DOHH2 (cell line): ENCODE measurements at regions not wholly inside any gene's neighbourhood (a gene's known extent, or its start where the extent isn't known, plus 50 kb on each side); places are given as distances from the start of the nearest gene placed in this dataset.

Experiments
- H3F3A ChIP-seq: fragments of 200-600 bp; sonication (generic), shearing (Covaris generic); 2 replicates; pipeline ENCODE4 v1.6.0; 2016; ENCODE audit warnings: antibody characterized with exemption, mild to moderate bottlenecking; ENCODE audit not compliant: control insufficient read depth, insufficient read depth
- H3K27ac ChIP-seq: fragments of 200-600 bp; sonication (generic); 2 replicates; pipeline ENCODE4 v1.5.1; 2014; ENCODE audit warnings: low read depth, mild to moderate bottlenecking, low read length, moderate library complexity
- H3K27me3 ChIP-seq: fragments of 200-600 bp; sonication (generic); 2 replicates; pipeline ENCODE4 v1.6.1; 2014; ENCODE audit warnings: mild to moderate bottlenecking, low read length, mixed read lengths; ENCODE audit not compliant: control insufficient read depth
- H3K36me3 ChIP-seq: fragments of 200-600 bp; sonication (generic); 2 replicates; pipeline ENCODE4 v1.6.1; 2014; ENCODE audit warnings: mild to moderate bottlenecking, low read length, moderate library complexity, mixed read lengths; ENCODE audit not compliant: control insufficient read depth
- H3K4me1 ChIP-seq: fragments of 200-600 bp; sonication (generic); 2 replicates; pipeline ENCODE4 v1.6.1; 2014; ENCODE audit warnings: mild to moderate bottlenecking, low read length, mixed read lengths; ENCODE audit not compliant: control insufficient read depth
- H3K4me2 ChIP-seq: fragments of 200-600 bp; sonication (generic); 2 replicates; pipeline ENCODE4 v1.6.0; 2014; ENCODE audit warnings: mild to moderate bottlenecking, low read length, moderate library complexity
- H3K4me3 ChIP-seq: fragments of 200-600 bp; sonication (generic); 2 replicates; pipeline ENCODE4 v1.5.1; 2014; ENCODE audit warnings: mild to moderate bottlenecking, low read length, mixed read lengths
- H3K79me2 ChIP-seq: fragments of 200-600 bp; sonication (generic); 2 replicates; pipeline ENCODE4 v1.6.1; 2014; ENCODE audit warnings: mild to moderate bottlenecking, low read length, mixed read lengths; ENCODE audit not compliant: control insufficient read depth
- H3K9me2 ChIP-seq: fragments of 200-600 bp; sonication (generic); replicated peaks from 2 replicates; pipeline ENCODE4 v1.6.1; 2014; ENCODE audit warnings: mild to moderate bottlenecking, low read length, mixed read lengths; ENCODE audit not compliant: control insufficient read depth
- H3K9me3 ChIP-seq: fragments of 200-600 bp; sonication (generic); 2 replicates; pipeline ENCODE4 v1.6.1; 2014; ENCODE audit warnings: antibody characterized with exemption, low read length, mixed read lengths; ENCODE audit not compliant: control insufficient read depth, insufficient read depth
- H4K20me1 ChIP-seq: fragments of 200-600 bp; sonication (generic); 2 replicates; pipeline ENCODE4 v1.6.0; 2014; ENCODE audit warnings: low read depth, mild to moderate bottlenecking, antibody characterized with exemption, low read length, moderate library complexity; ENCODE audit not compliant: control insufficient read depth, insufficient read depth
- EZH2phosphoT487 ChIP-seq: fragments of 200-600 bp; sonication (generic); IDR thresholded peaks from 2 replicates; pipeline ENCODE4 v1.6.1; 2017; ENCODE audit warnings: borderline replicate concordance, mild to moderate bottlenecking, antibody characterized with exemption, low read length, moderate library complexity, mixed read lengths
- TF ChIP-seq, protein P1 (sequence below): fragments of 200-600 bp; sonication (generic); IDR thresholded peaks from one replicate; pipeline ENCODE4 v1.5.1; 2014; ENCODE audit warnings: antibody characterized with exemption, mild to moderate bottlenecking, low read depth, low read length; ENCODE audit not compliant: poor library complexity, severe bottlenecking

- Histone ChIP-seq H3K27ac (no peak overlapping the region), H3K36me3 (no peaks in the 10 kb centered on the region), H3K9me2 (no peaks in the 10 kb centered on the region), H3K4me2 (no peak overlapping the region), H3K9me3 (no peaks in the 10 kb centered on the region), H4K20me1 (no peaks in the 10 kb centered on the region), H3K4me1 (no peaks in the 10 kb centered on the region), H3F3A (no peaks in the 10 kb centered on the region), H3K4me3 (no peak overlapping the region), H3K79me2 (no peaks in the 10 kb centered on the region), H3K27me3 (no peaks in the 10 kb centered on the region; the same call in 1 of the 2 replicates)
- TF ChIP-seq, protein P1, sequence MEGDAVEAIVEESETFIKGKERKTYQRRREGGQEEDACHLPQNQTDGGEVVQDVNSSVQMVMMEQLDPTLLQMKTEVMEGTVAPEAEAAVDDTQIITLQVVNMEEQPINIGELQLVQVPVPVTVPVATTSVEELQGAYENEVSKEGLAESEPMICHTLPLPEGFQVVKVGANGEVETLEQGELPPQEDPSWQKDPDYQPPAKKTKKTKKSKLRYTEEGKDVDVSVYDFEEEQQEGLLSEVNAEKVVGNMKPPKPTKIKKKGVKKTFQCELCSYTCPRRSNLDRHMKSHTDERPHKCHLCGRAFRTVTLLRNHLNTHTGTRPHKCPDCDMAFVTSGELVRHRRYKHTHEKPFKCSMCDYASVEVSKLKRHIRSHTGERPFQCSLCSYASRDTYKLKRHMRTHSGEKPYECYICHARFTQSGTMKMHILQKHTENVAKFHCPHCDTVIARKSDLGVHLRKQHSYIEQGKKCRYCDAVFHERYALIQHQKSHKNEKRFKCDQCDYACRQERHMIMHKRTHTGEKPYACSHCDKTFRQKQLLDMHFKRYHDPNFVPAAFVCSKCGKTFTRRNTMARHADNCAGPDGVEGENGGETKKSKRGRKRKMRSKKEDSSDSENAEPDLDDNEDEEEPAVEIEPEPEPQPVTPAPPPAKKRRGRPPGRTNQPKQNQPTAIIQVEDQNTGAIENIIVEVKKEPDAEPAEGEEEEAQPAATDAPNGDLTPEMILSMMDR: no peak
- no peak for TF ChIP-seq EZH2phosphoT487
Observed at GRCh38 chr5:126248611-126249010, 174.6 kb upstream of the GRAMD2B start.

- no peaks in the 10 kb centered on the region for H3K27me3 ChIP-seq
- no peaks in the 10 kb centered on the region for H3K36me3 ChIP-seq
- no peaks in the 10 kb centered on the region for H3K9me3 ChIP-seq
- no peaks in the 10 kb centered on the region for H3K79me2 ChIP-seq
- TF ChIP-seq EZH2phosphoT487: no peak
- TF ChIP-seq, protein P1: no peak
- H3K4me1 ChIP-seq: no peaks in the 10 kb centered on the region
- no peaks in the 10 kb centered on the region for H4K20me1 ChIP-seq
- no peak overlapping the region for H3K4me2 ChIP-seq
- no peaks in the 10 kb centered on the region for H3F3A ChIP-seq
- H3K9me2 ChIP-seq: no peaks in the 10 kb centered on the region
- no peak overlapping the region for H3K27ac ChIP-seq
- no peak overlapping the region for H3K4me3 ChIP-seq
Observed at GRCh38 chr5:126251024-126251423, 172.2 kb upstream of the GRAMD2B start.

DNA sequence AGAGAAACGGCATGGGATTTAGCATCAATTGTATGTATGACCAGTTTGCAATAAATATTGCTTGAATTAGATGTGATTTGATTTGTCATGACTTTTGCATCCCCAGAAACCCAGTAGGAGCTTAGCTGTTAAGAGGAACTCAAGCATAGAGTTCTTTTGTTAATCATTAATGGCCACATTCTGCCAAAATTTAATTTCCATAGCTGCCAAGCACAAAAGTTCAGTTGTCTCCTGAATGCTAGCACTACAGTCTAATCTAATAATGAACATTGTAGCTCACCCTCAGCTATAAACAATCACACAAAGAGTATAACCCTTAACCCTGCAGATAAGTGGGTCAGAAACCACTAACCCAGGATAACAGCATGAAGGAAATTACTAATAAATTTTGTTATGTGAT is 169.8 kb upstream of the GRAMD2B start:
- Histone ChIP-seq H4K20me1 (no peaks in the 10 kb centered on the region), H3K36me3 (no peaks in the 10 kb centered on the region), H3K4me3 (no peak overlapping the region), H3K4me2 (no peak overlapping the region), H3K9me2 (no peaks in the 10 kb centered on the region), H3K9me3 (no peaks in the 10 kb centered on the region), H3K27ac (no peak overlapping the region), H3K4me1 (no peaks in the 10 kb centered on the region), H3F3A (no peaks in the 10 kb centered on the region), H3K27me3 (no peaks in the 10 kb centered on the region), H3K79me2 (no peaks in the 10 kb centered on the region)
- TF ChIP-seq, protein P1: no peak
- no peak for TF ChIP-seq EZH2phosphoT487
